H9 (cell line): ENCODE measurements at regions not wholly inside any gene's neighbourhood (a gene's known extent, or its start where the extent isn't known, plus 50 kb on each side); places are given as distances from the start of the nearest gene placed in this dataset.

Source experiments
- DNase-seq: peaks from one replicate; pipeline ENCODE4 v3.0.0-alpha.2; 2017
- H2AFZ ChIP-seq: one replicate; pipeline ENCODE4 v1.6.1; 2013; ENCODE audit warnings: mild to moderate bottlenecking, low read length, control low read depth, moderate library complexity
- H2AK5ac ChIP-seq: 2 replicates; pipeline ENCODE4 v1.6.1; 2013; ENCODE audit warnings: low read length, control low read depth, mixed read lengths; ENCODE audit not compliant: insufficient read length
- H2BK120ac ChIP-seq: one replicate; pipeline ENCODE4 v1.6.1; 2013; ENCODE audit warnings: low read depth, mild to moderate bottlenecking, low read length, control low read depth, inconsistent platforms; ENCODE audit not compliant: poor library complexity, severe bottlenecking
- H2BK12ac ChIP-seq: 2 replicates; pipeline ENCODE4 v1.6.1; 2013; ENCODE audit warnings: low read length, control low read depth, mixed read lengths, low read depth; ENCODE audit not compliant: insufficient read length
- H2BK15ac ChIP-seq: 2 replicates; pipeline ENCODE4 v1.6.1; 2013; ENCODE audit warnings: low read depth, low read length, control low read depth
- H2BK20ac ChIP-seq: one replicate; pipeline ENCODE4 v1.6.1; 2013; ENCODE audit warnings: low read depth, mild to moderate bottlenecking, low read length, control low read depth, inconsistent platforms; ENCODE audit not compliant: poor library complexity, severe bottlenecking
- H2BK5ac ChIP-seq: 2 replicates; pipeline ENCODE4 v1.6.1; 2013; ENCODE audit warnings: low read length, control low read depth, mixed read lengths; ENCODE audit not compliant: insufficient read length
- H3K14ac ChIP-seq: 2 replicates; pipeline ENCODE4 v1.6.1; 2013; ENCODE audit warnings: low read length, control low read depth; ENCODE audit not compliant: insufficient read depth
- H3K18ac ChIP-seq: 2 replicates; pipeline ENCODE4 v1.6.1; 2013; ENCODE audit warnings: low read depth, mild to moderate bottlenecking, mixed read lengths, low read length, control low read depth; ENCODE audit not compliant: insufficient read length
- H3K23ac ChIP-seq: 2 replicates; pipeline ENCODE4 v1.6.1; 2013; ENCODE audit warnings: low read length, control low read depth, mixed read lengths, low read depth; ENCODE audit not compliant: insufficient read length
- H3K23me2 ChIP-seq: 2 replicates; pipeline ENCODE4 v1.6.1; 2013; ENCODE audit warnings: low read depth, mild to moderate bottlenecking, mixed read lengths, low read length, control low read depth; ENCODE audit not compliant: insufficient read length, poor library complexity, severe bottlenecking
- H3K27ac ChIP-seq: 2 replicates; pipeline ENCODE4 v1.5.1; 2013; ENCODE audit warnings: low read length, control low read depth, mixed read lengths, low read depth; ENCODE audit not compliant: insufficient read length
- H3K27me3 ChIP-seq: 2 replicates; pipeline ENCODE4 v1.6.1; 2013; ENCODE audit warnings: low read length, control low read depth, inconsistent platforms; ENCODE audit not compliant: insufficient read depth
- H3K4ac ChIP-seq: 2 replicates; pipeline ENCODE4 v1.6.1; 2013; ENCODE audit warnings: low read depth, mild to moderate bottlenecking, control low read depth, inconsistent platforms, low read length, moderate library complexity
- H3K4me1 ChIP-seq: 2 replicates; pipeline ENCODE4 v1.6.1; 2013; ENCODE audit warnings: low read length, control low read depth, inconsistent platforms; ENCODE audit not compliant: insufficient read depth
- H3K4me2 ChIP-seq: 2 replicates; pipeline ENCODE4 v1.6.1; 2013; ENCODE audit warnings: low read length, control low read depth, mixed read lengths; ENCODE audit not compliant: insufficient read length, insufficient read depth
- H3K56ac ChIP-seq: 2 replicates; pipeline ENCODE4 v1.6.1; 2013; ENCODE audit warnings: low read depth, mild to moderate bottlenecking, mixed read lengths, low read length, control low read depth; ENCODE audit not compliant: insufficient read length
- H3K79me1 ChIP-seq: 2 replicates; pipeline ENCODE4 v1.6.1; 2013; ENCODE audit warnings: low read depth, mild to moderate bottlenecking, moderate library complexity, low read length, control low read depth, inconsistent platforms; ENCODE audit not compliant: insufficient read depth, poor library complexity, severe bottlenecking
- H3K79me2 ChIP-seq: 2 replicates; pipeline ENCODE4 v1.6.1; 2013; ENCODE audit warnings: low read length, control low read depth, inconsistent platforms; ENCODE audit not compliant: insufficient read depth
- H3K9ac ChIP-seq: 2 replicates; pipeline ENCODE4 v1.6.1; 2013; ENCODE audit warnings: low read length, control low read depth, mixed read lengths; ENCODE audit not compliant: insufficient read length; ENCODE audit errors: extremely low read depth
- H3K9me3 ChIP-seq: one replicate; pipeline ENCODE4 v1.6.1; 2013; ENCODE audit warnings: low read depth, low read length, inconsistent platforms; ENCODE audit not compliant: control insufficient read depth
- H3T11ph ChIP-seq: one replicate; pipeline ENCODE4 v1.6.1; 2013; ENCODE audit warnings: mild to moderate bottlenecking, low read length, control low read depth, inconsistent platforms
- H4K20me1 ChIP-seq: one replicate; pipeline ENCODE4 v1.6.1; 2013; ENCODE audit not compliant: control insufficient read depth, insufficient read length, insufficient read depth
- H4K5ac ChIP-seq: 2 replicates; pipeline ENCODE4 v1.6.1; 2013; ENCODE audit warnings: low read depth, mild to moderate bottlenecking, mixed read lengths, low read length, control low read depth; ENCODE audit not compliant: insufficient read length
- H4K8ac ChIP-seq: replicated peaks from 2 replicates; pipeline ENCODE4 v1.6.1; 2013; ENCODE audit warnings: low read length, control low read depth, mixed read lengths, low read depth; ENCODE audit not compliant: insufficient read length
- H4K91ac ChIP-seq: 2 replicates; pipeline ENCODE4 v1.6.1; 2013; ENCODE audit warnings: low read depth, mild to moderate bottlenecking, moderate library complexity, mixed read lengths, low read length, control low read depth; ENCODE audit not compliant: insufficient read length
- H3K27ac Mint-ChIP-seq, 3 experiments: 2 replicates in 2 of 3; 3 replicates in 1 of 3; pipeline ENCODE4 v1.8.0; 2020 to 2021; ENCODE audit warnings: mixed read lengths in 3 of 3, mild to moderate bottlenecking in 1 of 3, moderate library complexity in 1 of 3
- H3K27me3 Mint-ChIP-seq: 2 replicates; pipeline ENCODE4 v1.8.0; 2021; ENCODE audit warnings: low read depth, mild to moderate bottlenecking, moderate library complexity, mixed read lengths
- H3K36me3 Mint-ChIP-seq, 3 experiments: 2 replicates in 2 of 3; 3 replicates in 1 of 3; pipeline ENCODE4 v1.8.0; 2020 to 2021; ENCODE audit warnings: low read depth in 3 of 3, mixed read lengths in 3 of 3; ENCODE audit not compliant: insufficient read depth in 1 of 3
- H3K4me1 Mint-ChIP-seq, 2 experiments: 2 replicates each; pipeline ENCODE4 v1.8.0; 2020; ENCODE audit warnings: mixed read lengths in 2 of 2
- H3K4me3 Mint-ChIP-seq, 2 experiments: 2 replicates in 1 of 2; 3 replicates in 1 of 2; pipeline ENCODE4 v1.8.0; 2020 to 2021; ENCODE audit warnings: mild to moderate bottlenecking in 2 of 2, mixed read lengths in 2 of 2, moderate library complexity in 1 of 2
- H3K9me3 Mint-ChIP-seq, 2 experiments: 2 replicates in 1 of 2; 3 replicates in 1 of 2; pipeline ENCODE4 v1.8.0; 2020; ENCODE audit warnings: mild to moderate bottlenecking in 2 of 2, mixed read lengths in 2 of 2, moderate library complexity in 1 of 2
- CTCF ChIP-seq: fragments of 200-600 bp; sonication (generic); conservative IDR thresholded peaks from 3 replicates; pipeline ENCODE4 v1.8.0; 2021; ENCODE audit warnings: antibody characterized with exemption, mild to moderate bottlenecking
- WGBS: extraction: QIAGEN DNeasy Blood & Tissue Kit; methylation state at CpG from one replicate; pipeline ENCODE4 v1.1.7; 2013; ENCODE audit warnings: missing lambda C conversion rate, low lambda C conversion rate, mixed read lengths; ENCODE audit not compliant: insufficient read length; ENCODE audit errors: extremely low coverage; 5-methylcytosine and 5-hydroxymethylcytosine counted together

GRCh38 chr2:118386641-118387302, 298.5 kb downstream of the INSIG2 start:
- Histone ChIP-seq H2BK15ac (no peak overlapping the region), H3K79me1 (no peaks in the 10 kb centered on the region), H2BK12ac (no peak overlapping the region), H3K79me2 (no peaks in the 10 kb centered on the region), H3K14ac (no peak overlapping the region), H3K23me2 (no peaks in the 10 kb centered on the region), H3K27me3 (0 out of 2 replicates have a peak, but pooled peaks cover 2% of the 10 kb centered on the region), H3K56ac (no peak overlapping the region), H4K20me1 (no peaks in the 10 kb centered on the region), H3K23ac (no peak overlapping the region), H3K9ac (no peak overlapping the region), H4K91ac (no peak overlapping the region), H2BK5ac (no peak overlapping the region), H3K27ac (no peak overlapping the region), H3T11ph (no peak overlapping the region), H2BK120ac (no peak overlapping the region), H4K8ac (no peak overlapping the region), H3K9me3 (no peaks in the 10 kb centered on the region), H3K4me1 (no peaks in the 10 kb centered on the region), H3K4me2 (no peak overlapping the region), H4K5ac (no peak overlapping the region), H2AFZ (no peak overlapping the region), H2BK20ac (no peak overlapping the region), H2AK5ac (no peak overlapping the region), H3K18ac (no peak overlapping the region), H3K4ac (no peak overlapping the region)
- peaks cover 0 to 11% (median 8%) of the 10 kb centered on the region in 3 experiments; a peak in 3 of 7 replicates for H3K36me3 Mint-ChIP-seq
- DNase-seq, result no peak
- no peak overlapping the region for H3K4me3 Mint-ChIP-seq
- H3K27ac Mint-ChIP-seq, result no peak overlapping the region
- H3K4me1 Mint-ChIP-seq, result no peaks in the 10 kb centered on the region
- H3K27me3 Mint-ChIP-seq, result no peaks in the 10 kb centered on the region
- no CpG with 5 or more reads among the region's 9 CpGs for WGBS
- peaks cover 5 to 8% of the 10 kb centered on the region in 2 experiments; a peak in 3 of 5 replicates for H3K9me3 Mint-ChIP-seq
- TF ChIP-seq CTCF, result no peak
